Smooth muscle cell (in vitro differentiated cells): ENCODE measurements at regions not wholly inside any gene's neighbourhood (a gene's known extent, or its start where the extent isn't known, plus 50 kb on each side); places are given as distances from the start of the nearest gene placed in this dataset.

Experiments used
- DNase-seq: peaks from one replicate; lab custom pipeline; 2025; ENCODE audit not compliant: unreplicated experiment; lab: John Stamatoyannopoulos, UW
- H2AFZ ChIP-seq: fragments of 200-600 bp; sonication (generic); 2 replicates; pipeline ENCODE4 v1.6.0; 2016; ENCODE audit warnings: antibody characterized with exemption, low read depth, mild to moderate bottlenecking
- H3F3A ChIP-seq: fragments of 200-600 bp; sonication (generic); 2 replicates; pipeline ENCODE4 v1.6.0; 2017; ENCODE audit warnings: antibody characterized with exemption, low read depth
- H3K27ac ChIP-seq: fragments of 200-600 bp; sonication (generic); 2 replicates; pipeline ENCODE4 v1.5.1; 2016; ENCODE audit warnings: low read depth, mild to moderate bottlenecking
- H3K27me3 ChIP-seq: fragments of 200-600 bp; sonication (generic); 2 replicates; pipeline ENCODE4 v1.6.1; 2016; ENCODE audit warnings: low read depth, mild to moderate bottlenecking
- H3K36me3 ChIP-seq: fragments of 200-600 bp; sonication (generic); 2 replicates; pipeline ENCODE4 v1.5.1; 2016; ENCODE audit warnings: low read depth
- H3K4me1 ChIP-seq: fragments of 200-600 bp; sonication (generic); 2 replicates; pipeline ENCODE4 v1.5.1; 2016; ENCODE audit warnings: low read depth
- H3K4me2 ChIP-seq: fragments of 200-600 bp; sonication (generic); 2 replicates; pipeline ENCODE4 v1.6.0; 2016; ENCODE audit warnings: mild to moderate bottlenecking
- H3K4me3 ChIP-seq: fragments of 200-600 bp; sonication (generic); 2 replicates; pipeline ENCODE4 v1.5.1; 2016; ENCODE audit warnings: mild to moderate bottlenecking
- H3K79me2 ChIP-seq: fragments of 200-600 bp; sonication (generic); 2 replicates; pipeline ENCODE4 v1.6.0; 2016; ENCODE audit warnings: low read depth, mild to moderate bottlenecking
- H3K9ac ChIP-seq: fragments of 200-600 bp; sonication (generic); 2 replicates; pipeline ENCODE4 v1.6.0; 2016; ENCODE audit warnings: low read depth
- H3K9me3 ChIP-seq: fragments of 200-600 bp; sonication (generic); replicated peaks from 2 replicates; pipeline ENCODE4 v1.5.1; 2016; ENCODE audit warnings: low read depth
- H4K20me1 ChIP-seq: fragments of 200-600 bp; sonication (generic); 2 replicates; pipeline ENCODE4 v1.6.0; 2016; ENCODE audit warnings: low read depth
- WGBS: methylation state at CpG from one replicate; pipeline ENCODE4 v1.1.7; 2016; ENCODE audit warnings: low lambda C conversion rate; 5-methylcytosine and 5-hydroxymethylcytosine counted together
- TF ChIP-seq, protein P1 (sequence below): fragments of 200-600 bp; sonication (generic); IDR thresholded peaks from 2 replicates; pipeline ENCODE4 v1.5.1; 2017; ENCODE audit warnings: borderline replicate concordance, mild to moderate bottlenecking, antibody characterized with exemption; ENCODE audit not compliant: insufficient read depth, poor library complexity, severe bottlenecking

GRCh38 chr14:39957290-39957689 lies 525.1 kb upstream of the FBXO33 start:
- WGBS, result 95% methylated on average over 3 of the region's 3 CpGs
- H4K20me1 ChIP-seq, result no peaks in the 10 kb centered on the region
- peaks cover 7% of the 10 kb centered on the region for H3K9me3 ChIP-seq
- H3F3A ChIP-seq, result no peaks in the 10 kb centered on the region
- no peaks in the 10 kb centered on the region for H3K79me2 ChIP-seq
- no peak overlapping the region for H2AFZ ChIP-seq
- H3K4me2 ChIP-seq, result no peak overlapping the region
- no peaks in the 10 kb centered on the region for H3K4me1 ChIP-seq
- DNase-seq, result no peak
- TF ChIP-seq, protein P1, sequence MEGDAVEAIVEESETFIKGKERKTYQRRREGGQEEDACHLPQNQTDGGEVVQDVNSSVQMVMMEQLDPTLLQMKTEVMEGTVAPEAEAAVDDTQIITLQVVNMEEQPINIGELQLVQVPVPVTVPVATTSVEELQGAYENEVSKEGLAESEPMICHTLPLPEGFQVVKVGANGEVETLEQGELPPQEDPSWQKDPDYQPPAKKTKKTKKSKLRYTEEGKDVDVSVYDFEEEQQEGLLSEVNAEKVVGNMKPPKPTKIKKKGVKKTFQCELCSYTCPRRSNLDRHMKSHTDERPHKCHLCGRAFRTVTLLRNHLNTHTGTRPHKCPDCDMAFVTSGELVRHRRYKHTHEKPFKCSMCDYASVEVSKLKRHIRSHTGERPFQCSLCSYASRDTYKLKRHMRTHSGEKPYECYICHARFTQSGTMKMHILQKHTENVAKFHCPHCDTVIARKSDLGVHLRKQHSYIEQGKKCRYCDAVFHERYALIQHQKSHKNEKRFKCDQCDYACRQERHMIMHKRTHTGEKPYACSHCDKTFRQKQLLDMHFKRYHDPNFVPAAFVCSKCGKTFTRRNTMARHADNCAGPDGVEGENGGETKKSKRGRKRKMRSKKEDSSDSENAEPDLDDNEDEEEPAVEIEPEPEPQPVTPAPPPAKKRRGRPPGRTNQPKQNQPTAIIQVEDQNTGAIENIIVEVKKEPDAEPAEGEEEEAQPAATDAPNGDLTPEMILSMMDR, result no peak
- H3K36me3 ChIP-seq, result no peaks in the 10 kb centered on the region
- H3K4me3 ChIP-seq, result no peak overlapping the region
- no peaks in the 10 kb centered on the region for H3K27me3 ChIP-seq
- H3K27ac ChIP-seq, result no peak overlapping the region
- H3K9ac ChIP-seq, result no peak overlapping the region

GRCh38 chr14:39956372-39956771 lies 524.1 kb upstream of the FBXO33 start:
- TF ChIP-seq, protein P1, result peak; percentile 10
- no peaks in the 10 kb centered on the region for H3F3A ChIP-seq
- 95% methylated on average over 4 of the region's 4 CpGs for WGBS
- H3K4me2 ChIP-seq, result no peak overlapping the region
- no peak for DNase-seq
- no peak overlapping the region for H3K27ac ChIP-seq
- no peaks in the 10 kb centered on the region for H3K27me3 ChIP-seq
- H2AFZ ChIP-seq, result no peak overlapping the region
- no peak overlapping the region for H3K4me3 ChIP-seq
- H3K9ac ChIP-seq, result no peak overlapping the region
- H3K9me3 ChIP-seq, result peaks cover 7% of the 10 kb centered on the region
- no peaks in the 10 kb centered on the region for H3K79me2 ChIP-seq
- no peaks in the 10 kb centered on the region for H3K4me1 ChIP-seq
- H4K20me1 ChIP-seq, result no peaks in the 10 kb centered on the region
- no peaks in the 10 kb centered on the region for H3K36me3 ChIP-seq

DNA sequence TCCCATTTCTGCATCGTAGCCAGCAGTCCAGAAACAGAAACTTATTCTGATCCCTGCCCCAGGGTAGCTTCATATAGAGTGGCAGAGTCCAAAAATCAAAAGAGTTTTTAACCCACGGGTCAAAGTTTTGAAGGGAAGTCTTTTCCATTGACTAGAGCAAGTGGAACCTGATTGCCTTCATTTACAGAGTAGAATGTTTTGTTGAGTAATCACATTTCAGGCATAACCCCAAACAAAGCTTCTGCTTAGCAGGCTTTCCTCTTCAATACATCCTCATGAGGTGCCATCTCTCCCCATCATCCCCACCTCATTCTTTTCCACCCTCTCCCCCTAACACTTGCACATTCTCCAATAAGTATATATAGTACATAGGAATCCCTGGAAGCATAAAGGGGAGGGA lies 516.0 kb upstream of the FBXO33 start:
- Histone ChIP-seq H3K79me2 (no peaks in the 10 kb centered on the region), H3F3A (no peaks in the 10 kb centered on the region), H3K27ac (no peak overlapping the region), H3K4me2 (no peak overlapping the region), H3K4me1 (no peaks in the 10 kb centered on the region), H3K36me3 (no peaks in the 10 kb centered on the region), H4K20me1 (no peaks in the 10 kb centered on the region), H3K9ac (no peak overlapping the region), H3K9me3 (peaks cover 4% of the 10 kb centered on the region), H3K27me3 (no peaks in the 10 kb centered on the region), H2AFZ (no peak overlapping the region), H3K4me3 (no peak overlapping the region)
- WGBS, result 92% methylated on average over 2 of the region's 2 CpGs
- TF ChIP-seq, protein P1, result no peak
- no peak for DNase-seq

DNA sequence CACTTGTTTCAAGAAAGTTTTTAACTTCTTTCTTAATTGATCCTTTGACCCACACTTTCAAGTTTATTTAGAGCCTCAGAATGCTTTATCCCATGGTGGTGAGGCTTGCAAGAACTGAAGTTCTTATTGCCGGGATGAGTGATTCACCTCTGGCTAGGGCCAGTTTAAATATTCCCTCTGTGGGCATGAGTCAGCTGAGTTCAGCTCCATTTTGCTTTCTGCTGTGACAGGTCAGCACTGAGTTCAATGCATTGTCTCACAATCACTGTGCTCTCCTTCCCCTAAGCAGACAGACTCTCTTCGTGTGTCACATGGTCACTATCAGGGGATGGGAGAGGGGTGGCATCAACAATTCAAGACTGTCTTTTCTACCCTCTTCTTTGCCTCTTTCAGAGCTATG lies 514.6 kb upstream of the FBXO33 start:
- TF ChIP-seq, protein P1, result no peak
- H3K9me3 ChIP-seq, result no peaks in the 10 kb centered on the region
- H3K4me1 ChIP-seq, result no peaks in the 10 kb centered on the region
- 33% methylated on average over 2 of the region's 2 CpGs for WGBS
- no peak overlapping the region for H3K9ac ChIP-seq
- no peaks in the 10 kb centered on the region for H4K20me1 ChIP-seq
- DNase-seq, result no peak
- no peaks in the 10 kb centered on the region for H3K36me3 ChIP-seq
- H3K4me3 ChIP-seq, result no peak overlapping the region
- H3K27ac ChIP-seq, result no peak overlapping the region
- H2AFZ ChIP-seq, result peak overlapping the region; percentile 3
- no peak overlapping the region for H3K4me2 ChIP-seq
- H3K27me3 ChIP-seq, result no peaks in the 10 kb centered on the region
- no peaks in the 10 kb centered on the region for H3F3A ChIP-seq
- no peaks in the 10 kb centered on the region for H3K79me2 ChIP-seq
